ENCODE measurements at regions not wholly inside any gene's neighbourhood (a gene's known extent, or its start where the extent isn't known, plus 50 kb on each side); places are given as distances from the start of the nearest gene placed in this dataset.

DNA sequence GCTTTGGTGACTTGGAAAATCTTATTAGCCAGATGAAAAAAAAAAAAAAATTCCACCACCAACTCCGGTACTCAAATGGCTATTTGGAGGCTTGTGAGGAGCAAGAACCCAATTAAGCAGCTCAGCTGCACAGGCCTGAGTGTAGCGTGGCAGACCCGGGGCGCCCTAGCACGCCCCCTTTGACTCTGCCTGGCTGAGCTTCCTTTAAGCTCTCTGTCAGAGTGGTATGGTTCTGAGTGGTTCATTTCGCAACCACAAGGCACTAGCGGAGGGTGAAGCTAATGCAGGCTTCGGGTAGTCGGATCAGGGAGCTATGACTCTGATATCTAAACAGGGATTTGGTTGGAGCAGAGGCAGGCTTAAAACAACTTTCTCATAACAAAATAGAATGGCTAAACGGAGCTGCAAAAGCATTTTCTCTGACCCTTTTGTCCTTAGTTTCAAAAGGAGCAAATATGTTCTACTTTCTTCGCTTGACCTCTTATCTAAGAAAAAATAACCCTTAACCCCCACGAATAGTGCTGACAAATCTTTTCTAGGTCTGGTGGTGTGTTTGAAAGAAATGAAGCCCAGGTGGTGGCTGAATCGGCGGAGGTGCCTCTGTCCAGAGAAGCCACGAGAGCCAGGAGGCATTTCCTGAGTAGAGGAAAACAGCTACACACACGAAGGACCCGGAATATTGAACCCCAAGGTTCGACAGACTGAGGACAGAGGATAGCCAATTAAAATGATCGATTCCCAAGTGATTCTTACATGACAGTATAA, 285.4 kb upstream of the GLI3 start:
- H3K27ac ChIP-seq: no peak overlapping the region
- TF ChIP-seq POLR2A (IDR thresholded peaks at IDR 0.05): no peak
- TF ChIP-seq, protein P1, sequence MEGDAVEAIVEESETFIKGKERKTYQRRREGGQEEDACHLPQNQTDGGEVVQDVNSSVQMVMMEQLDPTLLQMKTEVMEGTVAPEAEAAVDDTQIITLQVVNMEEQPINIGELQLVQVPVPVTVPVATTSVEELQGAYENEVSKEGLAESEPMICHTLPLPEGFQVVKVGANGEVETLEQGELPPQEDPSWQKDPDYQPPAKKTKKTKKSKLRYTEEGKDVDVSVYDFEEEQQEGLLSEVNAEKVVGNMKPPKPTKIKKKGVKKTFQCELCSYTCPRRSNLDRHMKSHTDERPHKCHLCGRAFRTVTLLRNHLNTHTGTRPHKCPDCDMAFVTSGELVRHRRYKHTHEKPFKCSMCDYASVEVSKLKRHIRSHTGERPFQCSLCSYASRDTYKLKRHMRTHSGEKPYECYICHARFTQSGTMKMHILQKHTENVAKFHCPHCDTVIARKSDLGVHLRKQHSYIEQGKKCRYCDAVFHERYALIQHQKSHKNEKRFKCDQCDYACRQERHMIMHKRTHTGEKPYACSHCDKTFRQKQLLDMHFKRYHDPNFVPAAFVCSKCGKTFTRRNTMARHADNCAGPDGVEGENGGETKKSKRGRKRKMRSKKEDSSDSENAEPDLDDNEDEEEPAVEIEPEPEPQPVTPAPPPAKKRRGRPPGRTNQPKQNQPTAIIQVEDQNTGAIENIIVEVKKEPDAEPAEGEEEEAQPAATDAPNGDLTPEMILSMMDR (IDR thresholded peaks at IDR 0.05 in 4 of 5, conservative IDR thresholded peaks at IDR 0.05 in 1 of 5): no peak
- no peak overlapping the region for H3K4me3 ChIP-seq
- no peaks in the 10 kb centered on the region for H3K4me1 ChIP-seq
- H3K36me3 ChIP-seq: no peaks in the 10 kb centered on the region
- intact Hi-C loops (cut with DNase I; ENCODE audit: low total_unique reads): no loop called here
- ATAC-seq (no peak), DNase-seq (no peak)
- no peaks in the 10 kb centered on the region for H3K9me3 ChIP-seq
- in situ Hi-C loops (cut with MboI; ENCODE audit: low sequenced_read_pairs in 4 of 4): no loop called here
- H3K27me3 ChIP-seq: no peaks in the 10 kb centered on the region

DNA sequence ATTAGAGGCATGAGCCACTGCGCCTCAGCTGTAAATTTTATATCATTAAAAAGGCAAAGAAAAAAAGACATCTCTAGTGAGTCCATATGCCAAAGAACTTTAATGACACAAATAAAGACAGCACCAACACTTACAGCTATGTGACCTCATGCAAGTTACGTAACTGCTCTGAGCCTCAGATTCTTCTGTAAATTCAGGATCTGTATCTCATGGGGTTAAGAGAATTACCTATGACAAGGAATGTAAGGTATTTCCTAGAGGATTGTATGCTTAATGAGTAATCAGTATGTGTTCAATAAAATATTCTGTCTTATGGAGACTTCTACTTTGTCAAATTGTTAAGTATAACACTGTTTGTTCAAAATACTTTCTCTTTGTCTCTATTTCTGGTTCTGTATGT, 274.0 kb upstream of the GLI3 start:
- H3K9me3 ChIP-seq: no peaks in the 10 kb centered on the region
- no peak for ATAC-seq
- intact Hi-C loops (cut with DNase I; ENCODE audit: low total_unique reads) (no loop called here), in situ Hi-C loops (cut with MboI; ENCODE audit: low sequenced_read_pairs in 4 of 4) (no loop called here)
- H3K4me1 ChIP-seq: no peaks in the 10 kb centered on the region
- no peaks in the 10 kb centered on the region for H3K36me3 ChIP-seq
- H3K27ac ChIP-seq: no peak overlapping the region
- H3K4me3 ChIP-seq: no peak overlapping the region
- no peak for DNase-seq
- no peaks in the 10 kb centered on the region for H3K27me3 ChIP-seq
- TF ChIP-seq, protein P1 (IDR thresholded peaks at IDR 0.05 in 4 of 5, conservative IDR thresholded peaks at IDR 0.05 in 1 of 5): no peak
- TF ChIP-seq POLR2A (IDR thresholded peaks at IDR 0.05): no peak

GRCh38 chr7:42506097-42506496, 269.1 kb upstream of the GLI3 start:
- H3K4me3 ChIP-seq: no peak overlapping the region
- H3K27me3 ChIP-seq: no peaks in the 10 kb centered on the region
- H3K36me3 ChIP-seq: no peaks in the 10 kb centered on the region
- intact Hi-C loops (cut with DNase I; ENCODE audit: low total_unique reads) (no loop called here), in situ Hi-C loops (cut with MboI; ENCODE audit: low sequenced_read_pairs in 4 of 4) (no loop called here)
- ATAC-seq (no peak), DNase-seq (no peak)
- H3K4me1 ChIP-seq: no peaks in the 10 kb centered on the region
- H3K27ac ChIP-seq: no peak overlapping the region
- no peaks in the 10 kb centered on the region for H3K9me3 ChIP-seq
- TF ChIP-seq, protein P1 (IDR thresholded peaks at IDR 0.05 in 4 of 5, conservative IDR thresholded peaks at IDR 0.05 in 1 of 5): no peak
- no peak for TF ChIP-seq POLR2A (IDR thresholded peaks at IDR 0.05)

DNA sequence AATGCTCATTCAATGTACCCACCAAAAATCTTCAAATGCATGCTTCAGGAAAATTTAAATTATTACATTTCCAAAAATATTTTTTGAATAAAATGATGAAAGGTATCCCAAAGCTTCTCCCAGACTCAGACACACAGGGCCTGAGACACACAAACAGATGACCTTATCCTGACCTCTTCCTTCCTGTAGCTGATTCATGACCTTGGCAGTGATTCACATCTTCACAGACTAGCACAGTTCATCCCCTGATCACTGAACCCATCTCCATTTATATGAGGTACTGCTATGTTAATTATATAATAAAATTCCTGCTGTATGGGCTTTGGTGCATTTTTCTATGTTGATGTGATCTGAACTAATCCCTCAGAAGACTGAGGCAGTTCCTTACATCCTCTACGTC, 265.0 kb upstream of the GLI3 start:
- ATAC-seq (no peak), DNase-seq (no peak)
- H3K27ac ChIP-seq: no peak overlapping the region
- H3K4me1 ChIP-seq: no peaks in the 10 kb centered on the region
- intact Hi-C loops (cut with DNase I; ENCODE audit: low total_unique reads) (no loop called here), in situ Hi-C loops (cut with MboI; ENCODE audit: low sequenced_read_pairs in 4 of 4) (no loop called here)
- no peaks in the 10 kb centered on the region for H3K9me3 ChIP-seq
- H3K36me3 ChIP-seq: no peaks in the 10 kb centered on the region
- peaks cover 0 to 3% (median 0%) of the 10 kb centered on the region in 3 donors for H3K27me3 ChIP-seq
- no peak overlapping the region for H3K4me3 ChIP-seq
- TF ChIP-seq POLR2A (IDR thresholded peaks at IDR 0.05): no peak
- TF ChIP-seq, protein P1 (IDR thresholded peaks at IDR 0.05 in 4 of 5, conservative IDR thresholded peaks at IDR 0.05 in 1 of 5): no peak

DNA sequence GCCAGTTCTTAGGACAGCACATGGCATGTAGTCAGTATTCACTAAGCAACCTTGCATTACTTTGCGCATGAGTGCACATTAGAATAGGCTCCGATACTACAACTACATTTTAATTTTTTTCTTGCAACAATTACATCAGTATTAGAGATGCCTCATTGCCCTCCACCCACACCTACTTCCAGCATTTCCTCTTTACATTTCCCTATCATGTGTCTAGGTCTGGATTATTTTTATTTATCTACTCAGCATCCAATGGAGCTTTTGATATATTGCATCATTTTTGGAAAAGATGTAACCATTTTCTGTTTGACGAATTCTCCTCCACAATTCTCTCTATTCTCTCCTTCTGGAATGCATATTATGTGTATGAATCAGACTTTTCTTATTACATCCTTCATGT, 258.2 kb upstream of the GLI3 start:
- H3K36me3 ChIP-seq: no peaks in the 10 kb centered on the region
- in situ Hi-C loops (cut with MboI; ENCODE audit: low sequenced_read_pairs in 4 of 4) (no loop called here), intact Hi-C loops (cut with DNase I; ENCODE audit: low total_unique reads) (no loop called here)
- H3K4me3 ChIP-seq: no peak overlapping the region
- ATAC-seq (no peak), DNase-seq (no peak)
- TF ChIP-seq, protein P1 (IDR thresholded peaks at IDR 0.05 in 4 of 5, conservative IDR thresholded peaks at IDR 0.05 in 1 of 5): no peak
- no peak for TF ChIP-seq POLR2A (IDR thresholded peaks at IDR 0.05)
- H3K4me1 ChIP-seq: peaks cover 6 to 10% of the 10 kb centered on the region in 2 donors
- H3K9me3 ChIP-seq: no peaks in the 10 kb centered on the region
- peaks cover 0 to 12% (median 0%) of the 10 kb centered on the region in 3 donors for H3K27me3 ChIP-seq
- H3K27ac ChIP-seq: no peak overlapping the region

Data from gastrocnemius medialis (tissue), 4 donors.